LNCAP (cell line): ENCODE measurements at regions not wholly inside any gene's neighbourhood (a gene's known extent, or its start where the extent isn't known, plus 50 kb on each side); places are given as distances from the start of the nearest gene placed in this dataset.

ENCODE experiments used
- CTCF ChIP-seq: fragments of 450-650 bp; IDR thresholded peaks from 2 replicates; pipeline ENCODE4 v1.5.1; 2017; ENCODE audit warnings: mild to moderate bottlenecking

- TF ChIP-seq CTCF: no peak
These were observed 185.5 kb upstream of the DYNLRB2 start for GRCh38 chr16:80355335-80355734.

DNA sequence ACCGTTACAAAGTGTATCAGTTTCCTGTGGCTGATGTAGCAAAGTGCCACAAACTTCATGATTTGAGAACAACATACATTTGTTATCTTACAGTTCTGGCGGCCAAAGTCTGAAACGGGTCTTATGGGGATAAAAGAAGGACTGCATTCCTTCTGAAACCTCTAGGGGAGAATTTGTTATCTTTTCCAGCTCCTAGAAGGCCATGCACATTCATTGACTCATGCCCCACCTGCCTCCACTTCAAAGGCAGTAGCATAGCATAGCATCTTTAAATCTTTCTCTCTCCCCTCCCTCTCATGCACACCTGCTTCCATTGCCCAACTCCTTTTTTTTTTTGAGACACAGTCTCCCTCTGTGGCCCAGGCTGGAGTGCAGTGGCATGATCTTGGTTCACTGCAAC lies 190.7 kb upstream of the DYNLRB2 start:
- no peak for TF ChIP-seq CTCF

- TF ChIP-seq CTCF: no peak
These were observed 192.9 kb upstream of the DYNLRB2 start for GRCh38 chr16:80347900-80348299.

DNA sequence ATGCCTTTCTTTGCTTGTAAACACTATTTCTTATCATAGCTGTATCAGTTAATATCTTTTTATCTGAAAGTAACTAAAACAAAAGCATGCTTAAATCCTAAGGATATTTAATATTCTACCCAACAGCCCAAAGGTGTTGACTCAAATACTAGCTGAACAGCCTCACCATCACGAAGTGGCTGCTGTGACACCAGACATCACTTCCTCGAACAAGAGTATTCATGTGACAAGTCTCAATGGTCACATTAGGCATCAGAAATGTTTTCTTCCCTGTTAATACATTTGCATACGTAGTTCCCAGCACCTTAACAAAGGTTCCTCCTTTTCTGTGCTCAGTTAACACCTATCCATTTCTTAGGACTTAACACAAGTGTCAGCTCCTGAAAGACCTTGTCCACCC lies 193.8 kb upstream of the DYNLRB2 start:
- TF ChIP-seq CTCF: no peak

DNA sequence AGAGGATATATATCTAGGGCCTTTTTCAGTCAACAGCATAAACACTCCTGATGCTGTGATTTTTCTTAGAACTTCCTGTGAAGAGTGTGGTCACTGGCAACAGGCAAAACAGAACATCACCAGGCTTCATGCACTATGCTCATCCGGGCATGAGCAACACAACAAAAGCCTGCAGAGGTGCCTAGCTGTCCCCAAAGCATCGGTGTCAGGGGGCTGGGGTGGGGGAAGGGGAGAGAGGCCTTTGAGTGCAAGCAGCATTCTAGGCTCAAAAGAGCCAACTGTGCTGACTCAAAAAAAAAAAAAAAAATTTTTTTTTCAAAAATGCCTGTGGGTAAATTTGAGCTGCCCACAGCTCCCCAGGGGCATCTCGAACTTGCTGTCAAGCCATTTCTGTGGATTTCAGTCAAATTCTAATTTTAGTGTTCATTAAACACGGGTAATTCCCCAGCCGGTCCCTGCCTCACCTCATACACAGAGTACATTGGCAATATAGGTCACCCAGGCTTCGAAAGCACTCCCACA lies 194.6 kb upstream of the DYNLRB2 start:
- no peak for TF ChIP-seq CTCF

- TF ChIP-seq CTCF: no peak
These were observed 195.1 kb upstream of the DYNLRB2 start for GRCh38 chr16:80345701-80346100.

- no peak for TF ChIP-seq CTCF
These were observed 196.2 kb upstream of the DYNLRB2 start for GRCh38 chr16:80344570-80344969.

- TF ChIP-seq CTCF: no peak
These were observed 199.5 kb upstream of the DYNLRB2 start for GRCh38 chr16:80341263-80341662.
